ENCODE measurements at regions not wholly inside any gene's neighbourhood (a gene's known extent, or its start where the extent isn't known, plus 50 kb on each side); places are given as distances from the start of the nearest gene placed in this dataset.
"Not testable (repeated sequence)": the region's sequence is repeated elsewhere in the genome, so short reads cannot be mapped to it uniquely, and the experiment has no call there.

DNA sequence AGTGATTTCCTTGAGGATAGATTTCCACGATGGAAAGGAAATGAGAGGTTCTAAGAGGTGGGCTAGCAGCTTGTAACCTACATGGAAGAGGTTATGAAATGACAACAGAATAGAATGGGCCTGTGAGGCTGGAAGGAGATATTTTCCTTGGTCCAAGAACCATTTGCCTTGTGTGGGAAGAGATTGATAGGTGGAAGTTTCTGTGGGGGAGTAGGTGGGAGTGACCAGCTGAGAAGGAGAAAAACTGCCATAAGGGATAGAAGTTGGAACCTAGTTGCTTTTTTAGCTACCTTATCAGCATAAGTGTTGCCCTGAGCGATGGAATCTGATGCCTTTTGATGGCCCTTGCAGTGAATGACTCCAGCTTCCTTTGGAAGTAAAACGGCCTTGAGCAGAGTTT is 60.4 kb upstream of the NAA35 start:
- TF ChIP-seq, protein P1, sequence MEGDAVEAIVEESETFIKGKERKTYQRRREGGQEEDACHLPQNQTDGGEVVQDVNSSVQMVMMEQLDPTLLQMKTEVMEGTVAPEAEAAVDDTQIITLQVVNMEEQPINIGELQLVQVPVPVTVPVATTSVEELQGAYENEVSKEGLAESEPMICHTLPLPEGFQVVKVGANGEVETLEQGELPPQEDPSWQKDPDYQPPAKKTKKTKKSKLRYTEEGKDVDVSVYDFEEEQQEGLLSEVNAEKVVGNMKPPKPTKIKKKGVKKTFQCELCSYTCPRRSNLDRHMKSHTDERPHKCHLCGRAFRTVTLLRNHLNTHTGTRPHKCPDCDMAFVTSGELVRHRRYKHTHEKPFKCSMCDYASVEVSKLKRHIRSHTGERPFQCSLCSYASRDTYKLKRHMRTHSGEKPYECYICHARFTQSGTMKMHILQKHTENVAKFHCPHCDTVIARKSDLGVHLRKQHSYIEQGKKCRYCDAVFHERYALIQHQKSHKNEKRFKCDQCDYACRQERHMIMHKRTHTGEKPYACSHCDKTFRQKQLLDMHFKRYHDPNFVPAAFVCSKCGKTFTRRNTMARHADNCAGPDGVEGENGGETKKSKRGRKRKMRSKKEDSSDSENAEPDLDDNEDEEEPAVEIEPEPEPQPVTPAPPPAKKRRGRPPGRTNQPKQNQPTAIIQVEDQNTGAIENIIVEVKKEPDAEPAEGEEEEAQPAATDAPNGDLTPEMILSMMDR (conservative IDR thresholded peaks at IDR 0.05 in 1 of 2, IDR thresholded peaks at IDR 0.05 in 1 of 2; ENCODE audit: extremely low read depth in 1 of 2, insufficient read depth in 1 of 2, low read depth in 1 of 2, low read length in 2 of 2) = not testable (repeated sequence)
- TF ChIP-seq EZH2 (IDR thresholded peaks at IDR 0.05; ENCODE audit: borderline replicate concordance, low read length) = not testable (repeated sequence)

All from mammary epithelial cell (primary cell).